GM18951 (cell line): ENCODE measurements at regions not wholly inside any gene's neighbourhood (a gene's known extent, or its start where the extent isn't known, plus 50 kb on each side); places are given as distances from the start of the nearest gene placed in this dataset.

Experiments used
- POLR2A ChIP-seq: IDR thresholded peaks from 4 replicates; pipeline ENCODE4 v1.6.1; 2011; ENCODE audit warnings: mild to moderate bottlenecking; ENCODE audit not compliant: insufficient read length, insufficient read depth; ENCODE audit errors: extremely low read depth
- in situ Hi-C: fragments of 300-500 bp; cut with MboI; formaldehyde crosslinking; loops from one replicate; pipeline ENCODE4 v1.12.0; 2022; ENCODE audit warnings: low sequenced_read_pairs, mixed read lengths, inconsistent platforms; ENCODE audit not compliant: unreplicated experiment

GRCh38 chr14:62027958-62028357 is 265.7 kb downstream of the SNAPC1 start:
- in situ Hi-C loops, result no loop called here
- no peak for TF ChIP-seq POLR2A

GRCh38 chr14:62029569-62029924 is 267.3 kb downstream of the SNAPC1 start:
- TF ChIP-seq POLR2A, result no peak
- in situ Hi-C loops, result no loop called here

- no peak for TF ChIP-seq POLR2A
- in situ Hi-C loops, result no loop called here
These were observed 268.2 kb downstream of the SNAPC1 start for GRCh38 chr14:62030387-62030786.

GRCh38 chr14:62031504-62031903 is 269.3 kb downstream of the SNAPC1 start:
- no peak for TF ChIP-seq POLR2A
- in situ Hi-C loops, result no loop called here

- TF ChIP-seq POLR2A, result no peak
- in situ Hi-C loops, result no loop called here
These were observed 291.0 kb downstream of the SNAPC1 start for GRCh38 chr14:62053188-62053587.

GRCh38 chr14:62056789-62057188 is 294.6 kb downstream of the SNAPC1 start:
- no peak for TF ChIP-seq POLR2A
- in situ Hi-C loops, result no loop called here

- TF ChIP-seq POLR2A, result no peak
- in situ Hi-C loops, result no loop called here
These were observed 300.4 kb downstream of the SNAPC1 start for GRCh38 chr14:62062645-62063044.

GRCh38 chr14:62064751-62065323 is 302.6 kb downstream of the SNAPC1 start:
- in situ Hi-C loops, result no loop called here
- no peak for TF ChIP-seq POLR2A

GRCh38 chr14:62066304-62066703 is 304.1 kb downstream of the SNAPC1 start:
- in situ Hi-C loops, result no loop called here
- no peak for TF ChIP-seq POLR2A

- no peak for TF ChIP-seq POLR2A
- in situ Hi-C loops, result no loop called here
These were observed 308.8 kb downstream of the SNAPC1 start for GRCh38 chr14:62071039-62071438.

- no peak for TF ChIP-seq POLR2A
- in situ Hi-C loops, result no loop called here
These were observed 314.1 kb downstream of the SNAPC1 start for GRCh38 chr14:62076368-62076767.

GRCh38 chr14:62076825-62077605 is 314.8 kb downstream of the SNAPC1 start:
- in situ Hi-C loops, result no loop called here
- TF ChIP-seq POLR2A, result no peak

- no peak for TF ChIP-seq POLR2A
- in situ Hi-C loops, result no loop called here
These were observed 315.5 kb downstream of the SNAPC1 start for GRCh38 chr14:62077676-62078261.

GRCh38 chr14:62079038-62079437 is 316.8 kb downstream of the SNAPC1 start:
- no peak for TF ChIP-seq POLR2A
- in situ Hi-C loops, result no loop called here
